WERI-Rb-1 (cell line): ENCODE measurements at regions not wholly inside any gene's neighbourhood (a gene's known extent, or its start where the extent isn't known, plus 50 kb on each side); places are given as distances from the start of the nearest gene placed in this dataset.

Experiments used
- DNase-seq: peaks from one replicate; pipeline ENCODE4 v3.0.0-alpha.2; 2020
- H3K27ac ChIP-seq: fragments of 250-450 bp; sonication (Bioruptor Pico); 2 replicates; pipeline ENCODE4 v1.5.1; 2020; ENCODE audit warnings: mild to moderate bottlenecking, moderate library complexity
- H3K27me3 ChIP-seq: fragments of 250-450 bp; sonication (Bioruptor Pico); 2 replicates; pipeline ENCODE4 v1.5.1; 2021; ENCODE audit warnings: mild to moderate bottlenecking, low read depth, moderate library complexity; ENCODE audit not compliant: insufficient read depth, severe bottlenecking
- H3K36me3 ChIP-seq: fragments of 250-450 bp; sonication (Bioruptor Pico); 2 replicates; pipeline ENCODE4 v1.5.1; 2020; ENCODE audit warnings: mild to moderate bottlenecking, moderate library complexity
- H3K4me3 ChIP-seq: 2 replicates; pipeline ENCODE4 v1.5.1; 2011; ENCODE audit warnings: low read depth, mild to moderate bottlenecking, control low read depth, low read length
- H3K9me3 ChIP-seq: fragments of 250-450 bp; sonication (Bioruptor Pico); 2 replicates; pipeline ENCODE4 v1.5.1; 2021; ENCODE audit warnings: mild to moderate bottlenecking, moderate library complexity; ENCODE audit not compliant: severe bottlenecking
- TF ChIP-seq, protein P1 (sequence below): IDR thresholded peaks from 2 replicates; pipeline ENCODE4 v1.5.1; 2011; ENCODE audit warnings: low read depth, mild to moderate bottlenecking, control low read depth, inconsistent platforms, low read length

- Histone ChIP-seq H3K27me3 (no peaks in the 10 kb centered on the region), H3K27ac (no peak overlapping the region), H3K36me3 (no peaks in the 10 kb centered on the region), H3K4me3 (no peak overlapping the region), H3K9me3 (no peaks in the 10 kb centered on the region)
- TF ChIP-seq, protein P1, sequence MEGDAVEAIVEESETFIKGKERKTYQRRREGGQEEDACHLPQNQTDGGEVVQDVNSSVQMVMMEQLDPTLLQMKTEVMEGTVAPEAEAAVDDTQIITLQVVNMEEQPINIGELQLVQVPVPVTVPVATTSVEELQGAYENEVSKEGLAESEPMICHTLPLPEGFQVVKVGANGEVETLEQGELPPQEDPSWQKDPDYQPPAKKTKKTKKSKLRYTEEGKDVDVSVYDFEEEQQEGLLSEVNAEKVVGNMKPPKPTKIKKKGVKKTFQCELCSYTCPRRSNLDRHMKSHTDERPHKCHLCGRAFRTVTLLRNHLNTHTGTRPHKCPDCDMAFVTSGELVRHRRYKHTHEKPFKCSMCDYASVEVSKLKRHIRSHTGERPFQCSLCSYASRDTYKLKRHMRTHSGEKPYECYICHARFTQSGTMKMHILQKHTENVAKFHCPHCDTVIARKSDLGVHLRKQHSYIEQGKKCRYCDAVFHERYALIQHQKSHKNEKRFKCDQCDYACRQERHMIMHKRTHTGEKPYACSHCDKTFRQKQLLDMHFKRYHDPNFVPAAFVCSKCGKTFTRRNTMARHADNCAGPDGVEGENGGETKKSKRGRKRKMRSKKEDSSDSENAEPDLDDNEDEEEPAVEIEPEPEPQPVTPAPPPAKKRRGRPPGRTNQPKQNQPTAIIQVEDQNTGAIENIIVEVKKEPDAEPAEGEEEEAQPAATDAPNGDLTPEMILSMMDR, result no peak
- DNase-seq, result peak; percentile 8
Measured at GRCh38 chr6:43936476-43936875, 166.5 kb downstream of the VEGFA start.

- H3K4me3 ChIP-seq, result no peak overlapping the region
- H3K27me3 ChIP-seq, result no peaks in the 10 kb centered on the region
- no peaks in the 10 kb centered on the region for H3K36me3 ChIP-seq
- TF ChIP-seq, protein P1, result no peak
- H3K27ac ChIP-seq, result no peak overlapping the region
- peak; percentile 3 for DNase-seq
- no peaks in the 10 kb centered on the region for H3K9me3 ChIP-seq
Measured at GRCh38 chr6:43935921-43936439, 166.0 kb downstream of the VEGFA start.

GRCh38 chr6:43934803-43935602, 165.0 kb downstream of the VEGFA start:
- TF ChIP-seq, protein P1, result no peak
- H3K9me3 ChIP-seq, result no peaks in the 10 kb centered on the region
- no peak overlapping the region for H3K4me3 ChIP-seq
- peak; percentile 4 for DNase-seq
- no peaks in the 10 kb centered on the region for H3K27me3 ChIP-seq
- no peak overlapping the region for H3K27ac ChIP-seq
- no peaks in the 10 kb centered on the region for H3K36me3 ChIP-seq

GRCh38 chr6:43934183-43934802, 164.3 kb downstream of the VEGFA start:
- TF ChIP-seq, protein P1, result no peak
- Histone ChIP-seq H3K4me3 (no peak overlapping the region), H3K27ac (no peak overlapping the region), H3K36me3 (no peaks in the 10 kb centered on the region), H3K27me3 (no peaks in the 10 kb centered on the region), H3K9me3 (no peaks in the 10 kb centered on the region)
- DNase-seq, result peak; percentile 8

DNA sequence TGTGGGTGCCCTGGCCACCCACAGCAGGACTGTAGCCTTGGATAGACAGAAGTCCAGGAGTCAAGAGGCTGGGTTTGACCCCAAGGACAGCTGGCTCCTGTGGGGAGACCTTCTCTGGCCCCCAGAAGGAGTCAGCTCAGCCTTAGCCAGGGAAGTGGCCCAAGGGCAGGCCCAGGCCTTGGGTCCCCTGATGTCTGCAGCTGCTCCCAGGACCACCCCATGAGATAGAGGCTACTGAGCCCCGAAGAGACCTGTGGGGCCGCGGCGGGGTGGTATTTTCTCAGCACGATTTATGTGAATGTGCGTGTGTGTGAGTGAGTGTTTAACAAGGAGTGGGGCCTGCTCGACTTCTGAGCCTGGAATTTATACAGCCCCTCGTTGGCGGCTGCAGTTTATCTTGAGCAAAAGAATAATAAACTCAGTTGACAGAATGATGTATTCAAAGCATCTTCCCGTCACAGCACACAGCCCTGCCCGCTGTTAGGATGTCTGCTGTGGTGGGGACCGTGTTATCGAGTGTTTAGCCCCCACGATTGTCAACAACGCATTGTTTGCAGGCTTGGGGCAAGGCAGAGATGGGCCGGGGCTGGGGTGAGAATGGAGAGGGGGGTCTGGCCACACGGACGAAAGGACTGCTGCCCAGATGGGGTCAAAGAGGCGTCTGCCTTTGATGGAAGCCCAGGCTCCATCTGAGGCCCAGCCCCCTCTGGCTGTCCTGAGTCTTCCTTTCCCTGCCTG, 163.3 kb downstream of the VEGFA start:
- TF ChIP-seq, protein P1, result no peak
- no peaks in the 10 kb centered on the region for H3K27me3 ChIP-seq
- H3K4me3 ChIP-seq, result no peak overlapping the region
- DNase-seq, result peak; percentile 15
- no peaks in the 10 kb centered on the region for H3K9me3 ChIP-seq
- no peaks in the 10 kb centered on the region for H3K36me3 ChIP-seq
- no peak overlapping the region for H3K27ac ChIP-seq
